Myocyte (in vitro differentiated cells): ENCODE measurements at regions not wholly inside any gene's neighbourhood (a gene's known extent, or its start where the extent isn't known, plus 50 kb on each side); places are given as distances from the start of the nearest gene placed in this dataset.

Source experiments
- DNase-seq: peaks from one replicate; pipeline ENCODE4 v3.0.0-alpha.2; 2012; ENCODE audit warnings: low read depth

GRCh38 chr22:27686534-27686933, 115.0 kb downstream of the MN1 start:
- peak; percentile 90 for DNase-seq

- DNase-seq: peak; percentile 16
Observed at GRCh38 chr22:27687984-27688545, 113.5 kb downstream of the MN1 start.

DNA sequence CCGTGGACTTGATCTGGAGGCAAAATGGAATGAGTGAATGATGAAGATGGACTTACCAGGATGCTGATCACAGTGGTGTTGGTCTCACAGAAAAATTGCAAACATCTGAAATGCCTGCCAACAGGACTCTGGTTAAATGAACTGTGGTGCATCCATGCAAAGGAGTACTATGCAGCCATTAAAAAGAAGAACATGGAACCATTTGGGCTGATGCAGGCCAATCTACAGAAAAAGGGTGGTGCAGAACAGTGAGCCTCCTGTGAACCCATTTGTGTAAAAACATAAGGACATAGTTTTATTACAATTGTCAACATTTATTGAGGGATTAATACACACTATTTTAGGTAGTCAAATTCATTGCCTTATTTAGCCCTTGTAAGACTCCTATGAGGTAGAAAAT, 111.9 kb downstream of the MN1 start:
- DNase-seq: no peak

DNA sequence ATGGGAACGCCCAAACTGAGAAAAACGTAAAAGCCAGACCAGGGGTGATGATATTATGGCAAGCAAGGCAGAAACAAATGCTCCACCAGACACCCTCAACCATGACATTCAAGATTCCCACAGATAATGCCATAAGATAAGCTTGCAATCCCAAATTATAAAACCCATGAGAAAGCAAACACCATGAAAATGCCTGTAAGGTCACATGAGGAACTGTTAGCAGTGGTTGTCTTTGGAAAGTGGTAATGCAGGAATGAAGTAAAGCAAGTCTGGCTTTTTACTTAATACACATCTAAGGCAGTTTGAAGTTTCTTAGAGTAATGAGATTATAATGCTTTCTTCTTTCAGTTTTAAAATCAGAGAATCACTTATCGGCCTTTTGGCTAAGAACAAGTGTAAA, 111.0 kb downstream of the MN1 start:
- DNase-seq: no peak

DNA sequence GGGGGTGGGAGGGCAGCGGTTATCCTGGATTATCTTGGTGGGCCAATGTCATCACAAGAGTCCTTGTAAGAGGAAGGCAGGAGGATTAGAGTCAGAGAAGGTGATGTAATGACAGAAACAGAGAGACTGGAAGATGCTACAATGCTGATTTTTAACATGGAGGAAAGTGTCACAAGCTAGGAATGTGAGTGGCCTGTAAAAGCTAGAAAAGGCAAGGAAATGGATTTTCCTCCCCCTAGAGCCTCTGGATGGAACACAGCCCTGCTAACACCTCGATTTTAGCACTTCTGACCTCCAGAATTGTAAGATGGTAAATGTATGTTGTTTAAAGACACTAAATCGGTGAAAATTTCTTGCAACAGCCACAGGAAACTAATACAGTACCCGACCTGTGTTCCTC, 109.3 kb downstream of the MN1 start:
- no peak for DNase-seq

GRCh38 chr22:27695925-27696324, 105.6 kb downstream of the MN1 start:
- no peak for DNase-seq

GRCh38 chr22:27697888-27698287, 103.7 kb downstream of the MN1 start:
- no peak for DNase-seq
